NCI-H524 (cell line): ENCODE measurements at regions not wholly inside any gene's neighbourhood (a gene's known extent, or its start where the extent isn't known, plus 50 kb on each side); places are given as distances from the start of the nearest gene placed in this dataset.
A peak's percentile ranks its signal among the peaks of the same experiment; 100 is the strongest.

Source experiments
- DNase-seq, 2 experiments: peaks; one replicate each; lab custom pipeline; 2025; lab: John Stamatoyannopoulos, UW

DNA sequence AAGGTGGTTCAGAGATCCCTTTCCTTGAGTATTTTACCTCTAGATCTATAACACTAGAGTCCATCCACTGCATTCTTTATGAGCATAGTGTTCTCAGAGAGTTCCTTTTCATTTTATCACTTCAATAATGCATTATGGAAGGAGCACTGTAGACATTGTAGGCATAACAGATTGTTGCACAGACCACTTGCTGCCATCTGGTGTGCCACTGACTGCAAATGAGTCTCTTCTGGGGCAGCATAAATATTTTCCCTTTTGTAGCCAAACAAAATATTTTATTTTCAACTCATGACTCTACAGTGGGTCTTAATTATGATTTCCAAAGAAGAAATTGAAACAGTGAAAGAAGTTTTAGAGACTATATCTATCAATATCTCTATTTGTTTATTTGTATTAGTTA lies 290.4 kb downstream of the OLFM3 start:
- DNase-seq, result peak; percentile 0 to 22

DNA sequence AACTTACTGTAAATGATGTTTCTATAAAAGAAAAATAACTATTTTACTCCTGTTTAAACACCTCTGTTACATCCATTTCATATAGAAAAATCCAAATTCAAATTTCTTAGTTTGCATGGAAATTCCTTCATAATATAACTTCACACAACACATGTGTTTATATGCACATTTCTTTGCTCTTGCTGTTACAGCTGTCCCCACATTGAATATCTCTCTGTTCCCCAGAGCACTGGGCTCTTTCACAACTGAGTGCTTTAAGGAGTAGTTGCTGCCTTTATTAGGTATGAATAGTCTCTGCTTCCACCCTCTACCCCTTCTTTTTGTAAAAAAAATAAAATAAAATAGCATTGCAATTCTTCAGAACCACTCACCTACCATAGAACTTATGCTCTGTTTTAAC lies 287.0 kb downstream of the OLFM3 start:
- DNase-seq, result no peak

DNA sequence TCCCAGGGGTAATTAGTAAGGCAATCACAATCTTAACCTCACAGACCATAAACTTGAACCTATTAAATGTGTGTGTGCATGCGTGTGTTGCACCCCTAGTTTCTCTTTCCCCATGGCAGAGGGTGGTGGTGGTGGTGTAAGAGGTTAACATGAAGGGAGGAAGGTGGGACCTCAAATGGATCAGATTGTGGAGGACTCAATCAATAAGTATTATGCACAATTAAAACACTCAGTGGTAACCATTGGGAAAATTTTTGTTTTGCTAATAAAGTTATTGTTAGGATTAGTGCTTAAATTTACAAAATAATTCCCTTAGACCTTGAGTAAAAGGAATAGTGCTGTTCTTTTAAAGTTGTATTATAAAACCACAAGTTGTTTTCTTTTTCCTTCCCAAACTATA lies 283.0 kb downstream of the OLFM3 start:
- no peak for DNase-seq

DNA sequence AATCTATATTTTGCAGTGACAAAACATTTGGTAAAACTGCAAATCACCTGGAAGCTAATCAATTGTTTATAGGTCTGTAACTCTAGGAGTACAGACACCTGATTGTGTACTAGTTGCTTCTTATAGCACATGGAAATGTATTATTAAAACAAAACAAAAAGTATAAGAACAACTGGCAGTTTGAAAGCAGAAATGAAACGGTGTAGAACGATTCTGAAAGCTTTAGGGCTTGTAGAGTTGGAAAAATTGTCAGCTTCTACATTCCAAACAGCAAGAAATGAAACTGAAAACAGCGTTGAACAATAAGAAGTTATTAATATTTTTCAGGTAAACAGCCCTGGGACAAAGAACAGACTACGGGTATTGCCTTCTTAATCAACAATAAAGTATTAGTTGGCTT lies 273.3 kb downstream of the OLFM3 start:
- DNase-seq, result no peak

DNA sequence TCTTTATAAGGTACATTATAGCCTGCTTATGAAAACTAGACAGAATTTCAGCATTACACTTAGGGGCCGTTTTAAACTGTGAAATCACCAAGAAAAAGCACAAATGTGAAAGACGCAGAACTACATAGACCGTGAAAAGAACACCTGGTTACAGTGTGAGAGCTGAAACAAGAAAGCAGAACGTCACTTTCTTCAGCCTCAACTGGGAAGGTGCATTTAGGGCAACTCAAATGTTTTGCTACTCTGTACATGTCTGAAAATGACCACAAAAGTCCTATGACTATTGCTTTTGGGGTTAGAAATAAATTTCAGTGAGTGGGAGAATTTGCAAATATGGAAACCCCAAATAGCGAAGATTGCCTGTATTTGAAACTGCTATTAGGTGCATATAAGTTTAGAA lies 268.7 kb downstream of the OLFM3 start:
- no peak for DNase-seq

DNA sequence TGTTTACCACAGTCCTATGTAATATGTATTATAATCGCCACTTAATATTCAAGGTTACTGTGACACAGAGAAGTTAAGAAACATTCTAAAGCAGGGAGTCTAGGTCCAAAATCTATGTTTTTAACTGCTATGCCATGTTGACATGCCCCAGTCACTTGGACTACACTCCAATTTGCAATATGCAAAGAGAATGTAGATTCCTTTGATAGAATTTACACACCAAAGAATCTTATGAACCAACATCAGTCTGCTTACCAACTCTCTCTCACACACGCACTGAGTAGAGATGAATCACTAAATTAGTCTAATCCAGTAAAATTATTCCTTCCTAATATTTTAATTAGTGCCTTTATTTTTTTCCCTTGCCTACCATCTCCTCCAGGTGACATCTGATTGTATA lies 266.2 kb downstream of the OLFM3 start:
- DNase-seq, result no peak

DNA sequence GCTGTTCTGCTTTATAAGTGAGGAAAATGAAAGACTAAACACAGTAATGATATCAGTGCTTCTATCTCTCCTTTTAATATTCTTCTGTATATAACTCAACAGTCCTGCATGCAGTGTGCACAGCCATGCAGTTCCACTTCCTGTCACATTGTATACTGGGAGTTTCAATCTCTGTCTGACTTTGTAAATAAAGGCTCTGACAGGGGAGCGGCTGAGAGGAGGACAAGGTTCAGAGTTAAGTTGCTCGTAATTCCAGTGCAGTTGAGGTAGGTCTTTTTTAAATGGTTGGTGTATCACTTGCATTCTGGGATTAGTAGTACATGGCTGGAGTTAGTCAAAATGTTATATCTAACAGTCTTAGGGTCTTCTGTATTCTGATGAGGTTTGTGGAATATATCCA lies 264.5 kb downstream of the OLFM3 start:
- no peak for DNase-seq

DNA sequence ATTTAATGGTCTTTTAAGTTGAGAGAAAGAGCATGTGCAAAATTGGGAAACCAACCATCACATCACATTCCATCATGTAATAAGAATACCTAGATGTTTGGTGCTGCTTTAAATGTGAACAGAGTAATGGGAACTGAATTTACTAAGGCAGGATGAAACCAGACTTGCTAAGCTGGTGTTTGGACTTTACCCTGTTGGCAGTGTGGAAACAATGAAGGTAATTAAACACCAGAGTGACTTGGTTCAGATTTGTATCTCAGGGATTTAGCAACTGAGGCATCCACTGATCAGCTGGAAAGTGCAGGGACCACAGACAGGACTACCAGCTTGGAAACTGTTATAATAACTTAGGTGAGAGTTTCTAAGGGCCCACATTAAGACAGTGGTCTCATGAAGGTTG lies 263.4 kb downstream of the OLFM3 start:
- DNase-seq, result no peak

DNA sequence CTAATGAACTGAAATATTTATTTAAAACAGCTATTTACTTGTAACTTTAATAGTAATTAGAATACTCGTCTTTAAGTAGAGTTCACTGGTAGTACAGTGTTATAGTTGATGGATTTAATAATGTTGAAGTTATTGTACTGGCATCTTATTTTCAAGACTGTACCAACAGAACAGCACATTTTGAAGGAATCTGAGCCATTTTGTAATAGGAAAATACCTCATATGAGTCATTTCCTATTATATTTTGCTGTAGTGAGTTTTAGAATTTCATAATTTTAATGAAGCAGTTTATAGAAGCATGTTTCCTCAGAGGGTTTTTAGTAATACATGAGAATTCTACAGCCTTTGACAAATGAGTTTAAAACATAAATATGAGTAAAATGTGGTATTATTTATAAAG lies 258.3 kb downstream of the OLFM3 start:
- DNase-seq, result no peak

DNA sequence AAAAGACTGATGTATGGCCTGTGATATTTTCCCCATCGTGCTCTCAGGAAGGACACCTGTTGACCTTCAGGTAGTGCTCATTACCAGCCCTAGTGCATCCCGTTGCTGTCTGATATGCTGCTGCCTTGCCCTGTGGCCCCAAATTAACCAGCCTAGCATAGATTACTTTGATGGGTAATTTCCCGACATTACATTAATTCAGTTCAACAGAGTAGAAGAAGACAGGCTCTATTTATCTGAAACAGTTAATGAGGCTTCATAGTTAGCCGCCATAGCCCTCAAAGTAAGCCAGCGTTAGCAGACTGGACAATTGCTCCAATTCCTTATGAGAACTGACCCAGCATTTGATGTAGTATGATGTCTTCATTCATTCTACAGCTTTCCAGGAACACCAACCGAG lies 257.6 kb downstream of the OLFM3 start:
- DNase-seq, result no peak

DNA sequence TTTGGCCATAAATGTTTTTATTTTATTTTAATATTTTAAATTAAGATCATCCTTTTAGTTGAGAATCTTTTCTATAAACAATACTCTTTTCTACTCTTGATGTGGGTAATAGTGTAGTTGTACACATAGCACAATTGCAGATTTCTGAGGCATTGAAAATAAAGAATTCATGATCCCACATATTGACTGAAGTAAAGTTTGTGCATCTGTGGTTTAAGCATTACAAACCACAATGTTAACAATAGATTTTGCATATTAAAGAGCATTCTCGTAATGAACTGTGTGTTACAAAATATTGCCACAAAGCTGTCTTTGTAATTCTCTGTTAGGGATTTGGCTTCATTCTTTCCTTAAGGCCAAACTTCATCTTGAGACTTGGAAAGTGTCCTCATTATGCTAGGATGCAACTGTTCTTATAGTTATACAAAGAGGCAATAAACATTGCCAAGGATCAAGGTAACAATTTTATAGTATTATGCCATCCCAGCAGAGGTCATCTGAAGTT lies 256.8 kb downstream of the OLFM3 start:
- DNase-seq, result no peak

DNA sequence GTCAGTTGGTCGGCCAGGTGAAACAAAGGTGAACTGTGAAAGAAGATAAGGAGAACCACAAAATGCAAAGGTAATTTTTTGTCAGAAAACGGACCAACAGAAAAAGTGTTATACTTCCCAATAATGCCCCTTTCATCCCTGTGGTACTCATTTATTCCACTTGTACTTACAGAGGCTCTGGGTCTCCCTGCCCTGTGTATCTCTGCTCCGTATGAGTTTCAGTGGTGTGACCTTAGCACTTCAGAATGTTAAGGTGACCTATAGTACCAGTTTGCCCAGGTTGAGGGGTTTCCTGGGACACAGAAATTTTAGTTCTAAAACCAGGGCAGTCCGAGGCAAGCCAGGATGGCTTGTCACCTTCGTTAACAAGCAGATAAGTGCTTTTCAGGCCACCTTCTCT lies 254.8 kb downstream of the OLFM3 start:
- DNase-seq, result no peak

DNA sequence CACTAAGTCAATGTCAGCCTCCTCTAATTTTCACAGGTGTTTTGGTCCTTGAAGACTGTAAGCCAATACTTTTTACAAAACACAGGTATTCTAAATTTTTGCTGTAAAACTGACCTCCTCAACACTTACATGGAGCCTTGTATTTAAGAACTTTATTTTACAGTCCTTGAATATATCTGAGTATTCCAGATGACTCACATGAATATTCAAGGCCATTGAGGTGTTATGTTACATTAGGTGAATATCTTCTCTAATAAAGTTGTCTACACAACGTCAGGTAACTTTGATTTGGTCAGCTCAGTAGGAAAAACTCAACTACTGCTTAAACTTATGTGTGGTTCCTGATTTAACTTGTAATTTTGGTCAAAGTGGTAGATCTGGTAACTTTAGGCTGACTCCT lies 254.2 kb downstream of the OLFM3 start:
- DNase-seq, result no peak

DNA sequence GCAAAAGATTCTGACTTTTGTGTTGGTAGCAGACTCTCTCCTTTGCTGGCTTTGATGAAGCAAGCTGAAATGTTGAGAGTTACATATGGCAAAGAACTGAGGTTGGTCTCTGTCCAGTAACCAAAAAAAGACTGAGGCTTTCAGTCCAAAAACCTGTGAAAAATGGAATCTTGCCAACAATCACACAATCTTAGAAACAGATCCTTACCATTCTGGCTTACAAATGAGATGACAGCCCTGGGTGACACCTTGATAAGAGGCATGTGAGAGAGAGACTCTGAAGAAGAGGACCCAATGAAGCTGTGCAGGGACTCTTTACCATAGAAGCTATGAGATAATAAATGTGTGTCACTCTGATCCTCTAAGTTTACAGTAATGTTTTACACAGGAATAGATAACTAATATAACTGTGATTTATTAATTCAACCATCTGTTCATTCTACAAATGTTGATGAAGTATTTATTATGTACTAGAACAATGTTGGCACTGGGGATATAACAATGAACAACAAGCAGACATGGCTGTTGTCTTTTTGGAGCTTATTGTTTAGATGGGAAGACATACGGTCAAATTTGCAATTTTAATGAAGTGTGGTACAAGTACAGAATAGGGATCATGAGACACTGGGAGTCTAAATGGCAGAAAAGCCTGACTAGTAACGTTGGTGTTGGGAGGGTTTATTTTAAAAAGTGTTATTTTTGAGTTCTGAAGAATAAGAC lies 251.0 kb downstream of the OLFM3 start:
- no peak for DNase-seq

DNA sequence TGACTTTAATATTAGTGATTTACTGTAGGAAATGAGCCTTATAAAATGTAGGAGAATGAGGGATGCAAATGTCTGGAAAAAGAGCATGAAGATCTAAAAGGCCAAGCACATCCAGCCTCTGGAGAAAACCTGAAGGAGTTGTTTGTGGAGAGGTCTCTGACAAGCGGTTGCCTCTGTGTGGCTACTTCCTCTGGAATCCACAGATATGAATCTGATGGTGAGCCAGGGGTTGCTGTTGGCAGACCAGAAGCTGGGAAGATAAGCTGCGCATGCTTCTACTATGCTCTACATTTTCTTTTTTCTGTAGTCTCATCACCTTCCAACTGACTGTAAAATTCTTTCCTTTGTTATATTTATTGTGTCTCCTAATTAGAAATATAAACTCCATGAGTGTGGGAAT lies 248.6 kb downstream of the OLFM3 start:
- no peak for DNase-seq
